Stimulated activated CD4-positive, alpha-beta T cell treated with anti-CD3 and anti-CD28 coated beads, Interleukin-1b, Interleukin-23, amount 100 ng/mL, for 4 hours (primary cell): ENCODE measurements at regions not wholly inside any gene's neighbourhood (a gene's known extent, or its start where the extent isn't known, plus 50 kb on each side); places are given as distances from the start of the nearest gene placed in this dataset.

Experiments used
- DNase-seq, 2 donors: peaks; one replicate each; pipeline ENCODE4 v3.0.0-alpha.2; 2020; ENCODE audit warnings: low read depth in 2 of 2

GRCh38 chr13:107392205-107392604, 823.1 kb downstream of the LIG4 start:
- no peak for DNase-seq

- no peak for DNase-seq
These were observed 819.6 kb upstream of the ARGLU1 start for GRCh38 chr13:107387525-107387924.

- DNase-seq = no peak
These were observed 811.6 kb upstream of the ARGLU1 start for GRCh38 chr13:107379407-107380155.

- DNase-seq = no peak
These were observed 808.6 kb upstream of the ARGLU1 start for GRCh38 chr13:107376341-107377125.

GRCh38 chr13:107375701-107376340, 807.9 kb upstream of the ARGLU1 start:
- DNase-seq = no peak

GRCh38 chr13:107374038-107374437, 806.1 kb upstream of the ARGLU1 start:
- DNase-seq = no peak

GRCh38 chr13:107373551-107373950, 805.6 kb upstream of the ARGLU1 start:
- no peak for DNase-seq

GRCh38 chr13:107370015-107370785, 802.3 kb upstream of the ARGLU1 start:
- no peak for DNase-seq

GRCh38 chr13:107367258-107367657, 799.3 kb upstream of the ARGLU1 start:
- no peak for DNase-seq

GRCh38 chr13:107365466-107366215, 797.7 kb upstream of the ARGLU1 start:
- no peak for DNase-seq

- no peak for DNase-seq
These were observed 796.7 kb upstream of the ARGLU1 start for GRCh38 chr13:107364658-107365057.

- no peak for DNase-seq
These were observed 793.7 kb upstream of the ARGLU1 start for GRCh38 chr13:107361666-107362065.

- no peak for DNase-seq
These were observed 792.1 kb upstream of the ARGLU1 start for GRCh38 chr13:107360010-107360409.

- no peak for DNase-seq
These were observed 790.9 kb upstream of the ARGLU1 start for GRCh38 chr13:107358866-107359265.

GRCh38 chr13:107351305-107351704, 783.4 kb upstream of the ARGLU1 start:
- no peak for DNase-seq

- no peak for DNase-seq
These were observed 781.0 kb upstream of the ARGLU1 start for GRCh38 chr13:107348925-107349324.

GRCh38 chr13:107348471-107348870, 780.5 kb upstream of the ARGLU1 start:
- DNase-seq = no peak

GRCh38 chr13:107347641-107348369, 779.9 kb upstream of the ARGLU1 start:
- DNase-seq = no peak

- no peak for DNase-seq
These were observed 774.8 kb upstream of the ARGLU1 start for GRCh38 chr13:107342747-107343146.

GRCh38 chr13:107339209-107339608, 771.3 kb upstream of the ARGLU1 start:
- DNase-seq = no peak
